Body of pancreas (tissue), 4 donors: ENCODE measurements at regions not wholly inside any gene's neighbourhood (a gene's known extent, or its start where the extent isn't known, plus 50 kb on each side); places are given as distances from the start of the nearest gene placed in this dataset.
"Not testable (repeated sequence)": the region's sequence is repeated elsewhere in the genome, so short reads cannot be mapped to it uniquely, and the experiment has no call there.

Experiments
- ATAC-seq: fragments of 150-250 bp; one replicate; pipeline ENCODE4 v1.9.1; 2016
- DNase-seq, 4 donors: peaks; one replicate each; pipeline ENCODE4 v3.0.0-alpha.2; 2019
- H3K27ac ChIP-seq, 4 donors: fragments of 200-600 bp; sonication (generic); 1 replicate in 3 of 4; 2 replicates in 1 of 4; pipeline versions ENCODE4 v1.5.1 to v1.6.1; 2016 to 2019; ENCODE audit warnings: mild to moderate bottlenecking in 1 of 4, mixed read lengths in 1 of 4, moderate library complexity in 1 of 4
- H3K27me3 ChIP-seq, 2 donors: fragments of 200-600 bp; sonication (generic); one replicate each; pipeline ENCODE4 v1.6.0; 2016; ENCODE audit warnings: mild to moderate bottlenecking in 1 of 2
- H3K36me3 ChIP-seq, 2 donors: fragments of 200-600 bp; sonication (generic); replicated peaks in 1 of 2; 2 replicates each; pipeline ENCODE4 v1.5.1; 2016; ENCODE audit warnings: low read depth in 2 of 2; ENCODE audit not compliant: insufficient read depth in 1 of 2
- H3K4me1 ChIP-seq: fragments of 200-600 bp; sonication (generic); one replicate; pipeline ENCODE4 v1.6.0; 2016
- H3K4me3 ChIP-seq, 2 donors: fragments of 200-600 bp; sonication (generic); 1 replicate in 1 of 2; 2 replicates in 1 of 2; pipeline ENCODE4 v1.5.1; 2016 to 2019
- H3K9me3 ChIP-seq, 3 donors: fragments of 200-600 bp; sonication (generic); 1 replicate in 2 of 3; 2 replicates in 1 of 3; pipeline ENCODE4 v1.5.1; 2016
- POLR2A ChIP-seq, 3 donors: fragments of 450-650 bp; IDR thresholded peaks; one replicate each; pipeline ENCODE4 v1.6.1; 2016; ENCODE audit warnings: antibody characterized with exemption in 3 of 3, mild to moderate bottlenecking in 2 of 3
- WGBS, 2 donors: methylation state at CpG; one replicate each; pipeline ENCODE4 v1.1.5; 2017; 5-methylcytosine and 5-hydroxymethylcytosine counted together
- intact Hi-C: fragments of 100-400 bp; cut with DNase I; formaldehyde crosslinking; loops from one replicate; pipeline ENCODE4 v1.15.1; 2023
- TF ChIP-seq, protein P1 (sequence below), 7 experiments: fragments of 450-650 bp in 4 of 7; fragments of 200-600 bp in 3 of 7; sonication (generic) in 3 of 7; IDR thresholded peaks; one replicate each; pipeline ENCODE4 v1.5.1; 2016 to 2019; ENCODE audit warnings: antibody characterized with exemption in 7 of 7

DNA sequence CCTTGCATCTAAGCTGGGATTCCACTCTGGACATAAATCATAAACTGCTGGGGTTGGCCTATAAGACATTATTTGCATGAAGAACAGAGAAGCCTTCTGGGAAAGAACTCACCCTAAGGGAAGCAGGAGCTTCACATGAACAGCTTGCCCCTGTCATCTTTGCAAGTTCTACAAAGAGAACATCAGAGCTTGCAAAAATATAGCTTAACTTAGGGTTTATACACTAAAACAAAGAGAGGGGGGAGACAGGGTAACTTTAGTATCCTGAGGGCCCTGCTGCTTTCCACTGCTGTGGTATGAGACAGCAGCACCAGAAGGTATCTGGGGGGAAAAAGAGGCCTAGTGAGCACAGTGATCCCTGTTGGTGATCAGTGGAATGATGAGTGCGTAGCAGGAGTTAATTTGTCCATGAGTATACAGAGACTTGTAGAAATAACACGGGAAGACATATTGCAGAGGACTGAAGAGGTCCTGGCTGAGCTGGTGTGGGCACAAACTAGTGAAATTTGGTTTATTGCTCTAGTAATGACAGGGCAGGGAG, 116.1 kb upstream of the TSC22D1 start:
- no peak for ATAC-seq

DNA sequence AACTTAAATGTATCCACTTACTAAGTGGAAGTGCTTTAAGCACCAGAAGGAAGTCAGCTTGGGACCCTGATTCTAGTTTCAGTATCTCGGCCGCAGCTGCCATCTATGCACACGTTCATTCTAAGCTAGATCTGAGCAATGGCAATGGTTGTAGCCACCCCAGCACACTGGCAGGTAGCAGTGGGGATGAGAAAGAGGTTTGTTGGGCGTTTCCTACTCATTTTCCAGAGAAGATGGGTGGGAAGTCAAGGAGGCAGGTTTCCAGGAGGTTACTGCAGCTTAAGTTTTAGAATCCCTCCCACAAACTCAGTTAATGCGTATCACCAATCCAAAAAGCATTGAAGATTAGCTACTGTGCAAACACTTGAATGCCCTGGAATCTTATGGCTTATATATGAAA, 114.2 kb upstream of the TSC22D1 start:
- DNase-seq (no peak), ATAC-seq (no peak)
- no peak overlapping the region for H3K4me3 ChIP-seq
- H3K36me3 ChIP-seq = no peaks in the 10 kb centered on the region
- H3K27me3 ChIP-seq = no peaks in the 10 kb centered on the region
- no peaks in the 10 kb centered on the region for H3K9me3 ChIP-seq
- TF ChIP-seq, protein P1, sequence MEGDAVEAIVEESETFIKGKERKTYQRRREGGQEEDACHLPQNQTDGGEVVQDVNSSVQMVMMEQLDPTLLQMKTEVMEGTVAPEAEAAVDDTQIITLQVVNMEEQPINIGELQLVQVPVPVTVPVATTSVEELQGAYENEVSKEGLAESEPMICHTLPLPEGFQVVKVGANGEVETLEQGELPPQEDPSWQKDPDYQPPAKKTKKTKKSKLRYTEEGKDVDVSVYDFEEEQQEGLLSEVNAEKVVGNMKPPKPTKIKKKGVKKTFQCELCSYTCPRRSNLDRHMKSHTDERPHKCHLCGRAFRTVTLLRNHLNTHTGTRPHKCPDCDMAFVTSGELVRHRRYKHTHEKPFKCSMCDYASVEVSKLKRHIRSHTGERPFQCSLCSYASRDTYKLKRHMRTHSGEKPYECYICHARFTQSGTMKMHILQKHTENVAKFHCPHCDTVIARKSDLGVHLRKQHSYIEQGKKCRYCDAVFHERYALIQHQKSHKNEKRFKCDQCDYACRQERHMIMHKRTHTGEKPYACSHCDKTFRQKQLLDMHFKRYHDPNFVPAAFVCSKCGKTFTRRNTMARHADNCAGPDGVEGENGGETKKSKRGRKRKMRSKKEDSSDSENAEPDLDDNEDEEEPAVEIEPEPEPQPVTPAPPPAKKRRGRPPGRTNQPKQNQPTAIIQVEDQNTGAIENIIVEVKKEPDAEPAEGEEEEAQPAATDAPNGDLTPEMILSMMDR (IDR thresholded peaks at IDR 0.05) = no peak
- no peak for TF ChIP-seq POLR2A (IDR thresholded peaks at IDR 0.05)
- H3K27ac ChIP-seq = no peak overlapping the region
- intact Hi-C loops = no loop called here
- no peaks in the 10 kb centered on the region for H3K4me1 ChIP-seq
- 82 to 84% methylated on average over 5 of the region's 5 CpGs for WGBS, 2 donors

More for the DNA sequence above, 116.1 kb upstream of the TSC22D1 start:
- H3K27ac ChIP-seq = no peak overlapping the region
- intact Hi-C loops = no loop called here
- TF ChIP-seq POLR2A (IDR thresholded peaks at IDR 0.05) = no peak
- TF ChIP-seq, protein P1 (IDR thresholded peaks at IDR 0.05) = no peak
- no peaks in the 10 kb centered on the region for H3K9me3 ChIP-seq
- no peak overlapping the region for H3K4me3 ChIP-seq
- no peak for DNase-seq
- 86 to 88% methylated on average over 2 of the region's 2 CpGs for WGBS, 2 donors
- H3K36me3 ChIP-seq = no peaks in the 10 kb centered on the region
- H3K27me3 ChIP-seq = no peaks in the 10 kb centered on the region
- no peaks in the 10 kb centered on the region for H3K4me1 ChIP-seq

DNA sequence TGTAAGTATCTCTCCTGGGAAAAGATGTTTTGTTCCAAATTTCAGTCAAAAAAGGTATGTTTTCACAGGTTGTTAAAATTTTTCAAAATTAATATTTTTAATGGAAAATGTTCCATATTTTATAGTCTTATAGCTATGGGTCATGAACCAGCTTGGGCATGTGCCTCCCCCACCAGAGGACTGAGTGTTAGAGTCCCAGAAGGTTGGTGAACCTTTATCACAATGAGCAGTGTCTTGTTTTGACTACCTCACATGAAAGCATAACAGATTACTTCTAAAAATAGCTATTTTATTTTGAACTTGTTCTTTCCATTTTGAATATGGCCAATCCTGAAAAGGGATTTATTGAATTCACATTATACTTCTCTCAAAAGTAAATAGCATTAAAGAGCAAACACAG, 112.5 kb upstream of the TSC22D1 start:
- H3K27ac ChIP-seq = no peak overlapping the region
- TF ChIP-seq, protein P1 (IDR thresholded peaks at IDR 0.05) = no peak
- no peak for TF ChIP-seq POLR2A (IDR thresholded peaks at IDR 0.05)
- intact Hi-C loops = no loop called here
- H3K4me1 ChIP-seq = no peaks in the 10 kb centered on the region
- H3K27me3 ChIP-seq = no peaks in the 10 kb centered on the region
- H3K36me3 ChIP-seq = no peaks in the 10 kb centered on the region
- H3K4me3 ChIP-seq = no peak overlapping the region
- no peaks in the 10 kb centered on the region for H3K9me3 ChIP-seq
- ATAC-seq (no peak), DNase-seq (no peak)

DNA sequence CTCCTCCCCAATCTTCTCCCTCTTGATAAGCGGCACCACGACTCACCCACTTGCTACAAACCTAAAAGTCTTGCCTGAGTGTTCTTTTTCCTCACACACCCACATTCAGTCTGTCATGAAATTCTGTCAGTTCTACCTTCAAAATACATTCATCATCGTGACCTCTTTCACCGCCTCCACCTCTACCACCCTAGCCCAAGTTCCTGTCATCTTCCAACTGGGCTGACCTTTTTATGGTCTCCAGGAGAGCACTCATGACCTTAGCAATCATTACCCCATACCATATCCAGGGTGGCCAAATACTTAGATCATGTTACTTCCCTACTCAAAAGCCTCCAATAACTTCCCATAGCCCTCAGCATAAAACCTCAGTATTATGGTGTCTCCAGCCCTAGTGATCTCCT, 110.4 kb upstream of the TSC22D1 start:
- TF ChIP-seq POLR2A (IDR thresholded peaks at IDR 0.05) = no peak
- TF ChIP-seq, protein P1 (IDR thresholded peaks at IDR 0.05) = no peak
- 90 to 94% methylated on average over 4 of the region's 4 CpGs for WGBS, 2 donors
- no peak for ATAC-seq

DNA sequence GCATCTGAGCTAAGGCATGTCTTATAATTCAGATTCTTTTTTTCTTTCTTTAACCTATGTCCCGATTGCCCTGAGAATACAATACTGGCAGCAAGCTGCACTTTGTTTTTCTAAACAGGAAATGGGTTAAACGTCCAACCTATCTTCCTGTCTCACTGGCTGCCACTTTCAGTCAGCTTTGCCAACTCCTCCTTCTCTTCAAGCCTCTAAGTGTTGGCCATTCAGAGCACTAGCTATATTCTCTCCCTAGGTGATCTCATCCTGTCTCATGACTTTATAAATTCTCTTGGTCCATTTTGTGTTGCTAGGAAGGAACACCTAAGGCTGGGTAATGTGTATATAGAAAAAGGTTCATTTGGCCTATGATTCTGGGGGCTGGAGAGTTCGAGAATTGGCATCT, 109.5 kb upstream of the TSC22D1 start:
- H3K36me3 ChIP-seq = no peaks in the 10 kb centered on the region
- no peak for TF ChIP-seq POLR2A (IDR thresholded peaks at IDR 0.05)
- TF ChIP-seq, protein P1 (IDR thresholded peaks at IDR 0.05) = no peak
- ATAC-seq = no peak
- no peaks in the 10 kb centered on the region for H3K27me3 ChIP-seq
- intact Hi-C loops = no loop called here
- no peaks in the 10 kb centered on the region for H3K4me1 ChIP-seq
- H3K4me3 ChIP-seq = no peak overlapping the region
- H3K27ac ChIP-seq = no peak overlapping the region
- no peak for DNase-seq
- H3K9me3 ChIP-seq = no peaks in the 10 kb centered on the region
- WGBS, 2 donors = 45 to 56% methylated on average over 3 of the region's 3 CpGs

More for the DNA sequence above, 110.4 kb upstream of the TSC22D1 start:
- H3K27ac ChIP-seq = no peak overlapping the region
- H3K27me3 ChIP-seq = no peaks in the 10 kb centered on the region
- no peak overlapping the region for H3K4me3 ChIP-seq
- no peaks in the 10 kb centered on the region for H3K9me3 ChIP-seq
- intact Hi-C loops = no loop called here
- no peaks in the 10 kb centered on the region for H3K36me3 ChIP-seq
- H3K4me1 ChIP-seq = no peaks in the 10 kb centered on the region
- DNase-seq = no peak

DNA sequence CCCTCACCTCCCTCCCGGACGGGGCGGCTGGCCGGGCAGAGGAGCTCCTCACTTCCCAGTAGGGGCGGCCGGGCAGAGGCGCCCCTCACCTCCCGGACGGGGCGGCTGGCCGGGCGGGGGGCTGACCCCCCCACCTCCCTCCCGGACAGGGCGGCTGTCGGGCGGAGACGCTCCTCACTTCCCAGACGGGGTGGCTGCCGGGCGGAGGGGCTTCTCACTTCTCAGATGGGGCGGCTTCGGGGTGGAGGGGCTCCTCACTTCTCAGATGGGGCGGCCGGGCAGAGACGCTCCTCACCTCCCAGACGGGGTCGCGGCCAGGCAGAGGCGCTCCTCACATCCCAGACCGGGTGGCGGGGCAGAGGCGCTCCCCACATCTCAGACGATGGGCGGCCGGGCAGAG, 106.3 kb upstream of the TSC22D1 start:
- WGBS, 2 donors = 97 to 100% methylated on average over 7 to 10 of the region's 35 CpGs
- H3K27me3 ChIP-seq, ATAC-seq: not testable (repeated sequence)

More for the DNA sequence above, 106.3 kb upstream of the TSC22D1 start:
- DNase-seq, H3K27ac ChIP-seq, H3K36me3 ChIP-seq, intact Hi-C loops, H3K4me3 ChIP-seq, H3K4me1 ChIP-seq, H3K9me3 ChIP-seq: not testable (repeated sequence)
